HEK293 (cell line): ENCODE measurements at regions not wholly inside any gene's neighbourhood (a gene's known extent, or its start where the extent isn't known, plus 50 kb on each side); places are given as distances from the start of the nearest gene placed in this dataset.

Source experiments
- CTCF ChIA-PET: fragments of 350-600 bp; formaldehyde crosslinking; extraction: SDS; loops from one replicate; lab custom pipeline; 2021; ENCODE audit warnings: antibody characterized with exemption; lab: Yijun Ruan, JAX
- POLR2A ChIA-PET: fragments of 300-600 bp; formaldehyde crosslinking; extraction: SDS; loops from one replicate; lab custom pipeline; 2020; ENCODE audit warnings: antibody characterized with exemption, inconsistent platforms; lab: Yijun Ruan, JAX
- H3K27ac ChIP-seq: fragments of 200-500 bp; sonication (Bioruptor generic); 2 replicates; pipeline ENCODE4 v1.5.1; 2014; ENCODE audit warnings: low read depth, low read length, control low read depth, inconsistent platforms; ENCODE audit errors: extremely low read depth
- H3K36me3 ChIP-seq, 2 experiments: fragments of 200-500 bp in 1 of 2; sonication (Bioruptor generic) in 1 of 2; 1 replicate in 1 of 2; 2 replicates in 1 of 2; pipeline ENCODE4 v1.5.1; 2014 to 2017; ENCODE audit warnings: inconsistent platforms in 2 of 2, low read length in 2 of 2; ENCODE audit not compliant: control insufficient read depth in 2 of 2, insufficient read depth in 1 of 2
- H3K4me1 ChIP-seq: fragments of 200-500 bp; sonication (Bioruptor generic); 2 replicates; pipeline ENCODE4 v1.5.1; 2014; ENCODE audit warnings: mild to moderate bottlenecking, low read length, inconsistent platforms; ENCODE audit not compliant: control insufficient read depth, insufficient read depth
- H3K4me3 ChIP-seq: 2 replicates; pipeline ENCODE4 v1.5.1; 2011; ENCODE audit warnings: low read depth, mild to moderate bottlenecking, control low read depth, low read length, moderate library complexity
- H3K9me3 ChIP-seq: fragments of 200-500 bp; sonication (Bioruptor generic); 2 replicates; pipeline ENCODE4 v1.5.1; 2014; ENCODE audit warnings: low read depth, low read length, inconsistent platforms; ENCODE audit not compliant: control insufficient read depth, insufficient read depth
- IKZF3 ChIP-seq: fragments of 450-650 bp; IDR thresholded peaks from 2 replicates; pipeline ENCODE4 v1.5.0; 2018; ENCODE audit warnings: missing biosample characterization, mild to moderate bottlenecking, missing genetic modification characterization, moderate library complexity
- ZBTB17 ChIP-seq: fragments of 450-650 bp; formaldehyde crosslinking; IDR thresholded peaks from 2 replicates; pipeline ENCODE4 v1.5.1; 2016; ENCODE audit warnings: missing biosample characterization, missing genetic modification characterization
- ZBTB21 ChIP-seq: fragments of 450-650 bp; formaldehyde crosslinking; IDR thresholded peaks from 2 replicates; pipeline ENCODE4 v1.5.1; 2017; ENCODE audit warnings: missing biosample characterization, missing genetic modification characterization
- ZBTB48 ChIP-seq: fragments of 450-650 bp; formaldehyde crosslinking; IDR thresholded peaks from 2 replicates; pipeline ENCODE4 v1.5.1; 2016; ENCODE audit warnings: missing biosample characterization, missing genetic modification characterization
- ZFP3 ChIP-seq: fragments of 450-650 bp; formaldehyde crosslinking; IDR thresholded peaks from 2 replicates; pipeline ENCODE4 v1.5.1; 2016; ENCODE audit warnings: low read depth, missing biosample characterization, missing genetic modification characterization
- ZFP41 ChIP-seq: fragments of 450-650 bp; formaldehyde crosslinking; IDR thresholded peaks from 2 replicates; pipeline ENCODE4 v1.5.1; 2016; ENCODE audit warnings: missing biosample characterization, missing genetic modification characterization, borderline replicate concordance
- ZNF132 ChIP-seq: fragments of 450-650 bp; formaldehyde crosslinking; IDR thresholded peaks from 2 replicates; pipeline ENCODE4 v1.5.1; 2017; ENCODE audit warnings: missing biosample characterization, missing genetic modification characterization, borderline replicate concordance
- ZNF138 ChIP-seq: fragments of 450-650 bp; formaldehyde crosslinking; IDR thresholded peaks from 2 replicates; pipeline ENCODE4 v1.5.1; 2016; ENCODE audit warnings: missing biosample characterization, missing genetic modification characterization, borderline replicate concordance
- ZNF157 ChIP-seq: fragments of 450-650 bp; formaldehyde crosslinking; IDR thresholded peaks from 2 replicates; pipeline ENCODE4 v1.5.1; 2016; ENCODE audit warnings: missing biosample characterization, missing genetic modification characterization
- ZNF221 ChIP-seq: fragments of 450-650 bp; formaldehyde crosslinking; IDR thresholded peaks from 2 replicates; pipeline ENCODE4 v1.5.1; 2017; ENCODE audit warnings: missing biosample characterization, missing genetic modification characterization, borderline replicate concordance
- ZNF280D ChIP-seq: fragments of 450-650 bp; formaldehyde crosslinking; IDR thresholded peaks from 2 replicates; pipeline ENCODE4 v1.5.1; 2016; ENCODE audit warnings: missing biosample characterization, missing genetic modification characterization
- ZNF404 ChIP-seq: fragments of 450-650 bp; formaldehyde crosslinking; IDR thresholded peaks from 2 replicates; pipeline ENCODE4 v1.5.1; 2017; ENCODE audit warnings: missing biosample characterization, missing genetic modification characterization
- ZNF449 ChIP-seq: fragments of 450-650 bp; formaldehyde crosslinking; IDR thresholded peaks from 2 replicates; pipeline ENCODE4 v1.5.1; 2017; ENCODE audit warnings: missing biosample characterization, mild to moderate bottlenecking, missing genetic modification characterization, moderate library complexity
- ZNF518A ChIP-seq: fragments of 450-650 bp; formaldehyde crosslinking; conservative IDR thresholded peaks from 2 replicates; pipeline ENCODE4 v1.5.1; 2016; ENCODE audit warnings: low read depth, missing biosample characterization, missing genetic modification characterization
- ZNF555 ChIP-seq: fragments of 450-650 bp; formaldehyde crosslinking; conservative IDR thresholded peaks from 2 replicates; pipeline ENCODE4 v1.5.1; 2017; ENCODE audit warnings: missing biosample characterization, mild to moderate bottlenecking, missing genetic modification characterization, inconsistent platforms
- ZNF629 ChIP-seq: fragments of 450-650 bp; formaldehyde crosslinking; IDR thresholded peaks from 2 replicates; pipeline ENCODE4 v1.5.1; 2017; ENCODE audit warnings: missing biosample characterization, missing genetic modification characterization
- ZNF639 ChIP-seq: fragments of 450-650 bp; formaldehyde crosslinking; IDR thresholded peaks from 2 replicates; pipeline ENCODE4 v1.5.1; 2016; ENCODE audit warnings: missing biosample characterization, missing genetic modification characterization
- ZNF664 ChIP-seq: fragments of 450-650 bp; formaldehyde crosslinking; IDR thresholded peaks from 2 replicates; pipeline ENCODE4 v1.5.1; 2016; ENCODE audit warnings: missing biosample characterization, missing genetic modification characterization
- ZNF670 ChIP-seq: fragments of 450-650 bp; formaldehyde crosslinking; IDR thresholded peaks from 2 replicates; pipeline ENCODE4 v1.5.1; 2016; ENCODE audit warnings: missing biosample characterization, missing genetic modification characterization, low read depth
- ZSCAN30 ChIP-seq: fragments of 450-650 bp; IDR thresholded peaks from 2 replicates; pipeline ENCODE4 v1.5.1; 2018; ENCODE audit warnings: missing biosample characterization, mild to moderate bottlenecking, missing genetic modification characterization, moderate library complexity
- ZSCAN4 ChIP-seq: fragments of 450-650 bp; formaldehyde crosslinking; IDR thresholded peaks from 2 replicates; pipeline ENCODE4 v1.5.1; 2017; ENCODE audit warnings: missing biosample characterization, missing genetic modification characterization

GRCh38 chr5:88092358-88092757, 176.3 kb downstream of the TMEM161B start:
- H3K4me1 ChIP-seq: no peaks in the 10 kb centered on the region
- H3K27ac ChIP-seq: no peak overlapping the region
- H3K4me3 ChIP-seq: no peak overlapping the region
- CTCF ChIA-PET: no interaction called here
- no peaks in the 10 kb centered on the region for H3K36me3 ChIP-seq
- POLR2A ChIA-PET: no interaction called here
- no peaks in the 10 kb centered on the region for H3K9me3 ChIP-seq
- TF ChIP-seq ZNF404 (no peak), ZFP3 (tag by site-specific recombination) (no peak), IKZF3 (tag by site-specific recombination) (no peak), ZNF555 (tag by site-specific recombination) (no peak)

GRCh38 chr5:88090506-88090905, 178.1 kb downstream of the TMEM161B start:
- H3K27ac ChIP-seq: no peak overlapping the region
- no peak for TF ChIP-seq ZSCAN4 (tag by site-specific recombination)
- TF ChIP-seq ZSCAN30: no peak
- no peak for TF ChIP-seq ZBTB21 (tag by site-specific recombination)
- no peak for TF ChIP-seq ZFP41 (tag by site-specific recombination)
- TF ChIP-seq ZNF157 (tag by site-specific recombination): no peak
- TF ChIP-seq ZBTB17 (tag by site-specific recombination): no peak
- TF ChIP-seq ZNF280D (tag by site-specific recombination): no peak
- no peak for TF ChIP-seq ZNF138 (tag by site-specific recombination)
- TF ChIP-seq ZNF132 (tag by site-specific recombination): no peak
- TF ChIP-seq ZNF518A (tag by site-specific recombination): no peak
- TF ChIP-seq ZNF629: no peak
- no peak for TF ChIP-seq ZNF664 (tag by site-specific recombination)
- TF ChIP-seq ZNF221 (tag by site-specific recombination): no peak
- no peak for TF ChIP-seq ZNF404
- no peak for TF ChIP-seq ZNF670
- no peak for TF ChIP-seq ZBTB48 (tag by site-specific recombination)
- no peak for TF ChIP-seq ZNF449 (tag by site-specific recombination)
- TF ChIP-seq ZNF639 (tag by site-specific recombination): no peak
- no peaks in the 10 kb centered on the region for H3K36me3 ChIP-seq
- POLR2A ChIA-PET: no interaction called here
- H3K4me3 ChIP-seq: no peak overlapping the region
- no peaks in the 10 kb centered on the region for H3K4me1 ChIP-seq
- no peaks in the 10 kb centered on the region for H3K9me3 ChIP-seq
- CTCF ChIA-PET: no interaction called here
